ENCODE measurements at regions not wholly inside any gene's neighbourhood (a gene's known extent, or its start where the extent isn't known, plus 50 kb on each side); places are given as distances from the start of the nearest gene placed in this dataset.

DNA sequence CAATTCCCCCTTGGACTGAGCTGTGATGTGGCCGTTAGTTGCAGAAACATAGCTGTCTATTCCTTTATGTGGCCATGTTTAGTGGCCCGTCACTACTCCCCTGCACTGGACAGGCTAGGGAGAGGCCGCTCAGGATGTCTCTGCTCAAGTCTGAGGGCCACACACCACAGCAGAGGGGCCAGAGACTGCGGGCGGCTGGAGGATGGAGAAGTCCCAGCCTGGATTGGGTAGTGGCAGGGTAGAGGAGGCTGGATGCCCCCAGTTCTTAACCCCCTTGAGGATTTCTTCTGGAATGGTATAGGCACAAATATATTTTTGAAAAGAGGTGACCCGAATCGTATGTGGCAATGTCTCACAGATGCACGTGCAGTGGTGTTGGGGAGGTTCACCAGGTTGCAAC lies 116.4 kb upstream of the B3GAT1 start:
- TF ChIP-seq, protein P1, sequence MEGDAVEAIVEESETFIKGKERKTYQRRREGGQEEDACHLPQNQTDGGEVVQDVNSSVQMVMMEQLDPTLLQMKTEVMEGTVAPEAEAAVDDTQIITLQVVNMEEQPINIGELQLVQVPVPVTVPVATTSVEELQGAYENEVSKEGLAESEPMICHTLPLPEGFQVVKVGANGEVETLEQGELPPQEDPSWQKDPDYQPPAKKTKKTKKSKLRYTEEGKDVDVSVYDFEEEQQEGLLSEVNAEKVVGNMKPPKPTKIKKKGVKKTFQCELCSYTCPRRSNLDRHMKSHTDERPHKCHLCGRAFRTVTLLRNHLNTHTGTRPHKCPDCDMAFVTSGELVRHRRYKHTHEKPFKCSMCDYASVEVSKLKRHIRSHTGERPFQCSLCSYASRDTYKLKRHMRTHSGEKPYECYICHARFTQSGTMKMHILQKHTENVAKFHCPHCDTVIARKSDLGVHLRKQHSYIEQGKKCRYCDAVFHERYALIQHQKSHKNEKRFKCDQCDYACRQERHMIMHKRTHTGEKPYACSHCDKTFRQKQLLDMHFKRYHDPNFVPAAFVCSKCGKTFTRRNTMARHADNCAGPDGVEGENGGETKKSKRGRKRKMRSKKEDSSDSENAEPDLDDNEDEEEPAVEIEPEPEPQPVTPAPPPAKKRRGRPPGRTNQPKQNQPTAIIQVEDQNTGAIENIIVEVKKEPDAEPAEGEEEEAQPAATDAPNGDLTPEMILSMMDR (IDR thresholded peaks at IDR 0.05), result no peak
- no peak for TF ChIP-seq POLR2A (IDR thresholded peaks at IDR 0.05)

Data from heart left ventricle (tissue), 13 donors.